Kidney epithelial cell (primary cell): ENCODE measurements at regions not wholly inside any gene's neighbourhood (a gene's known extent, or its start where the extent isn't known, plus 50 kb on each side); places are given as distances from the start of the nearest gene placed in this dataset.

Experiments used
- DNase-seq: peaks from one replicate; pipeline ENCODE4 v3.0.0-alpha.2; 2010; ENCODE audit warnings: low read depth
- H3K27me3 ChIP-seq: 2 replicates; pipeline ENCODE4 v1.6.0; 2011; ENCODE audit warnings: low read length; ENCODE audit not compliant: control insufficient read depth, insufficient read depth
- H3K36me3 ChIP-seq: 2 replicates; pipeline ENCODE4 v1.5.1; 2011; ENCODE audit warnings: low read length; ENCODE audit not compliant: control insufficient read depth, insufficient read depth
- H3K4me3 ChIP-seq: 2 replicates; pipeline ENCODE4 v1.5.1; 2011; ENCODE audit warnings: low read depth, mild to moderate bottlenecking, control low read depth, low read length
- TF ChIP-seq, protein P1 (sequence below): IDR thresholded peaks from 2 replicates; pipeline ENCODE4 v1.5.1; 2011; ENCODE audit warnings: mild to moderate bottlenecking, moderate library complexity, low read length, control low read depth, inconsistent platforms; ENCODE audit not compliant: insufficient read depth, poor library complexity, severe bottlenecking

DNA sequence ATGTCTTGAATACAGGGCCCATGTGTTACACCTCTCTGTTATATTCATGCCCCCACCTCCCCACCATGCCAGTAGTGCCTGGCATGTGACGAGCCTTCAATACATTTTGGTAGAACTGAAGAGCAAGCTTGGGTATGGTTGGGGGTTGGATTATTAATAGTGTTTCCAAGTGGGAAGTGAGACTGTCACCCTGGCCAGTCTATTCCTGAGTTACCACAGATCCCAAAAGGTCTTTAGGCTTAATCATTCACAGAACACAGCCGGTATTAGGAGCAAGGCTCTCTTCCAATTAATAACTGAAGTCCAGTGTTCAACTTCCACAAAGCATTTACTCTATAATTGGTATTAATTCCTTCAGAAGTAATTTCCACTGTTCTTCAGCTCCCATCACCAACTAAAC, 231.9 kb upstream of the LRTM1 start:
- TF ChIP-seq, protein P1, sequence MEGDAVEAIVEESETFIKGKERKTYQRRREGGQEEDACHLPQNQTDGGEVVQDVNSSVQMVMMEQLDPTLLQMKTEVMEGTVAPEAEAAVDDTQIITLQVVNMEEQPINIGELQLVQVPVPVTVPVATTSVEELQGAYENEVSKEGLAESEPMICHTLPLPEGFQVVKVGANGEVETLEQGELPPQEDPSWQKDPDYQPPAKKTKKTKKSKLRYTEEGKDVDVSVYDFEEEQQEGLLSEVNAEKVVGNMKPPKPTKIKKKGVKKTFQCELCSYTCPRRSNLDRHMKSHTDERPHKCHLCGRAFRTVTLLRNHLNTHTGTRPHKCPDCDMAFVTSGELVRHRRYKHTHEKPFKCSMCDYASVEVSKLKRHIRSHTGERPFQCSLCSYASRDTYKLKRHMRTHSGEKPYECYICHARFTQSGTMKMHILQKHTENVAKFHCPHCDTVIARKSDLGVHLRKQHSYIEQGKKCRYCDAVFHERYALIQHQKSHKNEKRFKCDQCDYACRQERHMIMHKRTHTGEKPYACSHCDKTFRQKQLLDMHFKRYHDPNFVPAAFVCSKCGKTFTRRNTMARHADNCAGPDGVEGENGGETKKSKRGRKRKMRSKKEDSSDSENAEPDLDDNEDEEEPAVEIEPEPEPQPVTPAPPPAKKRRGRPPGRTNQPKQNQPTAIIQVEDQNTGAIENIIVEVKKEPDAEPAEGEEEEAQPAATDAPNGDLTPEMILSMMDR, result no peak
- DNase-seq, result no peak
- H3K27me3 ChIP-seq, result no peaks in the 10 kb centered on the region
- H3K4me3 ChIP-seq, result no peak overlapping the region
- no peaks in the 10 kb centered on the region for H3K36me3 ChIP-seq

DNA sequence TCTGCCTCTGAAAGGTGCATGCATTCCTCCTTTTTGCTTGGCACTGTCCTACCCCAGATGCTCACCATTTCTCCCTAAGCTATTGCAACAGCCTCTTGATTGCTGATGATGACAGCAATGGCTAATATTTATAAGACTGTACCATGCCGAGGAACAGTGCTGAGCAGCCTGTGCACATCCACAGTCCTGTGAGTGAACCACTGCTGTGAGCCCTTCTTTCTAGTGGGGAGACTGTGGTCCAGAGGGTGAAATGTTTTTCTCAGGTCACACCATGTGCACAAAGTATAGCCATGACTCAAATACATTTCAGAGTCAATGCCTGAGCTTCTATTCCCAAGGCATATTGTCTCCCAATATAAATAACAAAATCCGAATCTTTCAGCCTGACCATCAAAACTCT, 231.2 kb upstream of the LRTM1 start:
- no peak for DNase-seq
- no peaks in the 10 kb centered on the region for H3K36me3 ChIP-seq
- H3K27me3 ChIP-seq, result no peaks in the 10 kb centered on the region
- TF ChIP-seq, protein P1, result no peak
- no peak overlapping the region for H3K4me3 ChIP-seq

DNA sequence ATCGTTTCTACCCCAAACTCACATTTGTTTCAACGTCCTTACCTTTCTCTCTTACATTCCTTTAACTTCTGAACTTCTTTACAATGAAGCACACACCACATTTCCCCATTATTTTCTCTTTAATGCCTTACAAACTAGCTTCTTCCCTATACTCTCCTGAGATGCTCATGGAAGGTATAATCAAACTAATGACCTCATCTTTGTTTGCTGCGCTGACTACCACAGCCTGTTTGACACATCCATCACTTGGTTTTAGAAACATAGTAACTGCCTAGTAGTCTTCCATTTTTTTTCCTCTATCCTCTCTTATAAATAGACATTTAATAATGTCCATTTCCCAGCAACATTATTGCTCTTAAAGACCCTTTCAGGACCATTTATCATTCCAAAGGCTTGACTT, 230.5 kb upstream of the LRTM1 start:
- no peaks in the 10 kb centered on the region for H3K27me3 ChIP-seq
- no peak overlapping the region for H3K4me3 ChIP-seq
- DNase-seq, result no peak
- H3K36me3 ChIP-seq, result no peaks in the 10 kb centered on the region
- TF ChIP-seq, protein P1, result no peak

DNA sequence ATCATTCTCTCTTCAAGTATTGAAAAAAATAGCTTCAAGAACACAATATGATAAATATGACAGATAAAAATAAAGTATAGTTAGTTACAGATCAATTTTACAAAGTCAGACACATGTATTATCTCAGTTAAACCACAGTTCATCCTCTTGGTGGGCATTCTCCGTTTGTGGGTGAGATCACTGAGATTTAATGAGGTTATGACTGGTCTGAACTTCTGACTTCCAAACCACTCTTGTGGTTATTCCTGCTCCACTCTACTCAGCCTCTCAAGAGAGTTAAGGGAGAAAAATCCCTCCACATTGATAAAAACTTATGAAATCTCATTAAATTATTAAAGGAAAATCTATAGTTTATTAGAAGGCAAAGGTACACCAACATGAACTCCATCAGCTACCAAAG, 229.9 kb upstream of the LRTM1 start:
- Histone ChIP-seq H3K27me3 (no peaks in the 10 kb centered on the region), H3K36me3 (no peaks in the 10 kb centered on the region), H3K4me3 (no peak overlapping the region)
- DNase-seq, result no peak
- TF ChIP-seq, protein P1, result no peak

DNA sequence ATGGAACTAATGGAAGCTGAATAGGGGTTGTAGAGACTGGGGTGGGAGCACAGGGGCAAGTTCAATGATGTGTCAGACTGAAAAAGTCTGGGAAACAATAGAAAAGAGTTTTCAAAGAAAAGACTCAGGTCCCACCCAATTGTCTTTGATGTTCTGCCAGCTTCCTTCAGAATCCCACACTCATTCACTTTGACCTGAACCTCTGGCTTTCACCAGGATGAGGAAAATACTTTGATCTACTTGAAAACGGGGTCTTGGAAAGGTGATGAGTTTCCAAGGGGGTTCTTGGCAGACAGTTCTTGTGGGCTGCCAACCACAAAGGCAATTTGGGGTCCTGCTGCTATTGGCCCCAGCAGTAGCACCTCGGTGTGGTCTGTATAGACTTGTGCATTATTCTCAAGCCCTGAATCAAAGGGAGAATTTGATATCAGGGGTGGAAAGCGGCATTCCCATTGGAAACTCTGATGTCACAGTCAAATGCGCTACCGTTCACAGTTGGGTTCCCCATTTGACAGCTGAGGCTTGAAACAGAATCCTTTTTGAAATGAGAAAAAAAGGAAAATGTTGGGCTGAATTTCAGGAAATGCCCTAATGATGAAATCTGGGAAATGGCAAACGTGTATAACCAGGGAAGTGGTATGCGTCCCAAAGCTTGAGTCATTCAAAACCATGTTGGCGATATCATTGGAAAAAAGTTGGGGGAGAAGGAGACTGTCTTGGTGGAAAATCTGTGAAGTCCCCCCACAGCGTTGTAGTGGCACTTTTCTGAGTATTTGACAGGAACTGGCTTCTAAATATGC, 229.2 kb upstream of the LRTM1 start:
- Histone ChIP-seq H3K4me3 (no peak overlapping the region), H3K36me3 (no peaks in the 10 kb centered on the region), H3K27me3 (no peaks in the 10 kb centered on the region)
- TF ChIP-seq, protein P1, result no peak
- DNase-seq, result no peak
